ENCODE measurements at regions not wholly inside any gene's neighbourhood (a gene's known extent, or its start where the extent isn't known, plus 50 kb on each side); places are given as distances from the start of the nearest gene placed in this dataset.
"Not testable (repeated sequence)": the region's sequence is repeated elsewhere in the genome, so short reads cannot be mapped to it uniquely, and the experiment has no call there.

DNA sequence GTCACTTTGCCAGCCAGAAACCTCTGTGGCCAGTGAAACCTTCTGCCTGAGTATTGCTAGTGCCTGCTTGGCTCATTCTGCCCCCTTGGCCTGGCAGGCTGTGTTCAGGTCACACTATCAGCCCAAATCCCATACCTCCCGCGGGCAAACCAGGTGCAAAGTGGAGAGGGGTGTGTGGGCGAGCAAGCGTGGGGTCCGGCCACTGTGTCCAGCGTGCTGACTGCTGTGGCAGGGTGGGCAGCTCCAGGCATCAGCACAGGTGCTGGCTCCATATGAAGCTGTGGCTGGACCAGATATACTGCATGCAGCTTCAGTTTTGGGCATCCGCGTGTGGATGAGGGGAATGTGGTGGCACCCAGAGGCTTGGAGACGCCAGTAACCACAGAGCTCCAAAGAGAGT, 576.5 kb upstream of the EDIL3 start:
- no peak for DNase-seq

GRCh38 chr5:84961903-84962302, 577.2 kb upstream of the EDIL3 start:
- DNase-seq = no peak

DNA sequence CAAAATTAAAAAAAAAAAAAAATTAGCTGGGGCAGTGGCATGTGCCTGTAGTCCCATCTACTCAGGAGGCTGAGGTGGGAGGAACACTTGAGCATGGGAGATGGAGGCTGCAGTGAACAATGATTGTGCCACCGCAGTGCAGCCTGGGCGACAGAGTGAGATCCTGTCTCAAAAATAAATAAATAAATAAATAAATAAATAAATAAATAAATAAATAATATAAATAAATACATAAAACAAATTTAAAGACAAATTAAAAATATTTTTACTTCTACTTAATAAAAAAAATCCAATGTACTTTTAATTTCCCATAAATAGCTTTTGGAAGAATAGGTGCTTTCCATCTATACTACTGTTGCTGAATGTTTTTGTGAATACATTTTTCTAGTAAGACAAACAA, 598.4 kb upstream of the EDIL3 start:
- DNase-seq = no peak

DNA sequence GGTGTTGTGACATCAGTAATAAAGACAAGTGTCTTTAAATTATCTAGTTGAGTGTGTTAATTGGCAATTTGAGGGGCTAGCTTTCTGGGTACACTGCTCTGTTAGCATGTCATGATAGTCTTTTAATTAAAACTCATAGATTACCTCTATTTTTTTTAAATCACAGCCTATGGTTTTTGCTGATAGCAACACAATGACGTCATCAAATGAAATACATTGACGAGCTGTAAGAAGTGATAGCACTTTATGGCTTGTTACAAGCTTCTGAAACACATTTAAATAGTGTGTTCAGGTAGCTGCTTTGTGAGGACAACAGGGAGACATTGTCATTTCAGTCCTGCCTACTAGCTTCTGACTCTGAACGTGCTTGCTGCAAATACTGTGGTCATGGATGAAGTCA, 600.5 kb upstream of the EDIL3 start:
- no peak for DNase-seq

GRCh38 chr5:84986688-84987087, 602.0 kb upstream of the EDIL3 start:
- no peak for DNase-seq

DNA sequence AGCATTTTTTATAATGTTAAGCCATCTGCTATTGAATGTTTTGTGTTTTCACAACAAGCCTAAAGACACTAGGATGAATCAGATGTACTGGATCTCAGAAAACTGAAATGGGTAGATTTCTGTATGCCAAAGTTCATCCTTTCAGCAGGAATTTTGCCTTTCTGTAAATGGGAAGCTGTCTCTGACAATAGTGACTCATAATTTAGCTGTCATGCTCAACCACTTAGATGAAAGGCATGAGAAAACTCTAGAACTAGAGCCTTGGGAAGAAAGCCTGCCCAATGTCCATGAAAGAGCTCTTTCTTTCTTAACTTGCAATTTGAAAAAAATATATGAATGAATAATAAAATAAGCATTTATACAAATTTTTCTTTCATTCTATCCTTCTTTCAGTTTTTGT, 616.0 kb upstream of the EDIL3 start:
- no peak for DNase-seq

DNA sequence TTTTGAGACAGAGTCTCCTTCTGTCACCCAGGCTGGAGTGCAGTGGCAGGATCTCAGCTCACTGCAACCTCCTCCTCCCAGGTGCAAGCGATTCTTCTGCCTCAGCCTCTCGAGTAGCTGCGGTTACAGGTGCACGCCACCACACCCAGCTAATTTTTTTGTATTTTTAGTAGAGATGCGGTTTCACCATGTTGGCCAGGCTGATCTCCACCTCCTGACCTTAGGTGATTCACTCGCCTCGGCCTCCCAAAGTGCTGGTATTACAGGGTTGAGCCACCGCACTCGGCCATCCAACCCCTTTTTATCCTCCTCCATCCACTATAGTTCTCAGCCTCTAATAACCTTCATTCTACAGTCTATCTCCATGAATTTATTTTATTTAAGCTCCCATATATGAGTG, 617.3 kb upstream of the EDIL3 start:
- DNase-seq = not testable (repeated sequence)

GRCh38 chr5:85010014-85010562, 625.4 kb upstream of the EDIL3 start:
- no peak for DNase-seq

DNA sequence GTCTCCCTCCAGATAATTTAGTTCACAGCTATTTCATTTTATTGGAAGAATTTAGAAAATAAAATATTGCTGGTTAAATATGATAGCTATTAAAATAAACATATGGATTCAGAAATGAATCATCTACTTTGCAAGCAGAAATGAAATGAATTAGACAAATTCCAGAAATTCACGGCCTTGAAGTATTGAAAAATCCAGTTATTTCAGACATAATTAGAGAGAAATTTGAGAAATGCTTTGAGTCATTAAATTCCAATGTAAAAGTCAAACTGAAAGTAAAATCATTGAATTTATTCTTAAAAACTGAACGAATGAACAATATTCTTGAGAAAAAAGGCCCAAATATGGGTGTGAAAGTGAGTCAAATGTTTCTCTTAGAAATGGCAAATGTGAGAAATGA, 632.6 kb upstream of the EDIL3 start:
- DNase-seq = no peak

DNA sequence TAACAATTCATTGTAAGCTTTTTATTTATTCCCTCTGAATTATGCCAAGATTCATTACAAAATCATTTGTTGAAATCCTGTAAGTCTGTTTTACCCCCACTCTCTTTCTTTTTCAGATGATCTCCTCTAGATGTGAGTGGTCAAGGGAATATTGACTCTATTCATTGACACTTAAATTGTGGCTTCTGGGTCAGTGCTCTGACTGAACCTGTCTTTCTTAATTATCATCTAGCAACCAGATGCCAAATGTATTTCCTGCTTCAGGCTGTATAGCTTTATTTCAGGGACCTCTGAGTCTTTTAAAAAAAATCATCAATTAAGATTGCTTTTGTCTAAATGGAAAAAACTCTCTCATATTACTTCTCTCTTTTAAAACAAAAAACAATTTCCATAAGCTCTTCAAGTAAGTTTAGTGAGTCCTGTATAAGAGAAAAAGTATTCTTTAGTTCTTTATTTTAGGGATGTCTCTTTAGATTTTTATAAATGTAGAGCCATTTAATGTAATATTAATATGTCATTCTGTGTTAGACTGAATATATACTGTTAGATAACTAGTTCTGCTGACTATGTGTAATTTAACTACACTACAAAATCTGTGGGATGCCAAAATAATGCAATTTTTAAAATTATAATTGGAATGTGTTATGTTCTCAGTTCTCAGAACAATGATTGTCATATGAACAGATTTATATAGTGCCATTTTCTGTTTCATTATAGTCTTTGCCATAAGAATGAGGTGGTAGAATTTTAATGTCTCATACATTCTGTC, 645.8 kb upstream of the EDIL3 start:
- DNase-seq = no peak

DNA sequence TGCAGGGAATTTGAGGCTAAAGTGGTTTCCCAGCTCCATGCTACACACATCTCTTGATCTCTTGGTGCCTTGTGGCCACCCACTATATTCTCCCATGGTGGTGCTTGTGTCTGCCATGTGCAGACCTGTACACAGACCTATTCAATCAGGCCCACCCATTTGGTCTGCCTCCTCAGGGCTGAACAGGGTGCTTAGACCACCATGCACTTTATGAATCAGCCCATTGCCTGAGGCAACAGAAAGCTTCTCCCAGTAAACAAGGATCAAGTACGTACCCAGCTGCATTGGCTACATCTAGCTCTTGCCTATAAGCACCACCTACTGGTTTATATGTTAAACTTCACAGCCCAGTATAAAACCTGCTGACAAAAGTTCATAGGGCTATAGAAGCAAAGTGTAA, 664.3 kb upstream of the EDIL3 start:
- DNase-seq = peak; percentile 12 to 35 (median 28)

GRCh38 chr5:85052826-85053225, 668.1 kb upstream of the EDIL3 start:
- DNase-seq = no peak

- DNase-seq = no peak
Measured at GRCh38 chr5:85069659-85070640, 685.3 kb upstream of the EDIL3 start.

GRCh38 chr5:85077581-85077980, 692.9 kb upstream of the EDIL3 start:
- DNase-seq = no peak

GRCh38 chr5:85096421-85096820, 711.7 kb upstream of the EDIL3 start:
- no peak for DNase-seq

DNA sequence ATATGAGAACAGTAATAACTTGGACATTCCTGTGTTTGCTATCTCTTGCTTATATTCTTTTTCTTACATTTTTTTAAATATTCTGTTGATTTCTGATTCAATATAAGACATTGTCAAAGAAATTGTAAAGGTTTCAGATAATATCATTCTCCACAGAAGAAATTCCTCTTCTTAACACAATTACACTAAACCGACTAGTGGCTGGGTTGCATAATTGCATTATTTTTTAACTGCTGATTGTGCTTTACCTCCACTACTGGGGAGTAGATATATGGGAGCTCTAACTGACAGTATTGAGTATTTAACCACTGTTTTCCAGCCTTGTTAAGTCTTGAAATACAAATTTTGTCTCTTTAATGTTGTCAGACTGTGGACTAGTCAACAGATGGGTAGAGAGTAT, 723.8 kb upstream of the EDIL3 start:
- no peak for DNase-seq

DNA sequence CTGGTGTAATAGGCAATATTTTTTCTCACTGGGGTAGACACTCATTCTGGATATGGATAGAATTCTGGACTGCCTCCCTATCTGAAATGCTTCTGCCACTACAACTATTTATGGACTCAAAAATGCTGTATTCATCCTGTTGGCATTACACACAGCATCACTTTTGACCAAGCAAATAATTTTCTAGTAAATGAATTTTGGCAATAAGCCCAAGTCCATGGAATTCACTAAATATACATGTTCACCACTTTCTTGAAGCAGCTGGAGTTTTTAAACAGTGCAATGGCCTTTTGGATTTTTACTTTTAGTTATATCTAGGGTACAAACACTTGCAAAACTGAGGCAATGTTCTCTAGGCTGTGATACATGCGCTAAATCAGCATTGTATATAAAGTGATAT, 724.9 kb upstream of the EDIL3 start:
- no peak for DNase-seq

- DNase-seq = no peak
Measured at GRCh38 chr5:85132269-85132668, 747.6 kb upstream of the EDIL3 start.

- no peak for DNase-seq
Measured at GRCh38 chr5:85140471-85140870, 755.8 kb upstream of the EDIL3 start.

GRCh38 chr5:85143138-85143537, 758.5 kb upstream of the EDIL3 start:
- DNase-seq = no peak

GRCh38 chr5:85148701-85149100, 764.0 kb upstream of the EDIL3 start:
- DNase-seq = no peak

DNA sequence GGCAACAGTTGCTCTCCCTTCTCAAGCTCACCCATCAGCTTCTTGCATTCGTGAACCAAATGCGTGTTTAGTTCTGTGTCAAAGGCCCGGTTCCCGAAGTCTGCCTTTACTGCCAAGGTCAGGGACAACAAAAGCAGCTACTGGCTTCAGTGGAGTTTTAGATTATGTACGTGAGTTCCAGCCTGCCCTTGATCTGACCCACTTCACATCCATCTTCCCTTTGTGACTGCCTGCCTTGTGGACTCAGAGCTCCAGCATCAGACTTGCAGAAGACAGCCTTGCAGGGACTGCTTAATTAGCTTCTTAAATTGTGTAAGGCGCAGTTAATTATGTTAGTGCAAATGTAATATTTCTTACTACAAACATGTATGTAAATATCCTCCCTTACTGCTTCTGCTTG, 774.7 kb upstream of the EDIL3 start:
- DNase-seq = no peak

DNA sequence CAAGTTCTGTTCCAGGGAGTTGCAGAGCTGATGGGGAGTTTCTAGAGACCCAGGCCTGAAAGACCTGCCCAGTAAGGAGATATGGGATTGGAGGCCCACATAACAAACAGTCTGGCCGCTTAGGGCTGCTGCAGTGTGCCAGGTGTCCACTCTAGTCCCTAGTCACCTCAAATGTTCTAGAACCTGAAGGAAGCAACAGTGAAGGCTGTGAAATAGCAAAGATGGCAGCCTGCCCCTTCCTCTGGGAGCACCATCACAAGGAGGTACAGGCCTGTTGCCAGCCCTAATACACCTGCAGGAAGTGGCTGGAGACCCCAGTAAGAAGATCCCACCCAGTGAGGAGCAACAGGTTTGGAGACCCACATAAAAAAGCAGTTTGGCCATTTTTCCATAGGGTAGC, 783.8 kb upstream of the EDIL3 start:
- DNase-seq = no peak

- no peak for DNase-seq
Measured at GRCh38 chr5:85170183-85170582, 785.5 kb upstream of the EDIL3 start.

Data from suppressor macrophage treated with lipopolysaccharide for 1 hour (primary cell).